Esophagus muscularis mucosa (tissue), 4 donors: ENCODE measurements at regions not wholly inside any gene's neighbourhood (a gene's known extent, or its start where the extent isn't known, plus 50 kb on each side); places are given as distances from the start of the nearest gene placed in this dataset.

Experiments
- EP300 ChIP-seq: sonication (generic); formaldehyde crosslinking; IDR thresholded peaks from one replicate; pipeline ENCODE4 v1.6.1; 2017; ENCODE audit warnings: antibody characterized with exemption
- POLR2A ChIP-seq: fragments of 450-650 bp; IDR thresholded peaks from one replicate; pipeline ENCODE4 v1.6.1; 2017; ENCODE audit warnings: antibody characterized with exemption, moderate library complexity, mild to moderate bottlenecking, low read depth
- POLR2AphosphoS5 ChIP-seq, 2 donors: sonication (generic); formaldehyde crosslinking; IDR thresholded peaks; one replicate each; pipeline ENCODE4 v1.6.1; 2017; ENCODE audit warnings: antibody characterized with exemption in 2 of 2
- TF ChIP-seq, protein P1 (sequence below), 3 experiments: fragments of 200-600 bp in 2 of 3; fragments of 450-650 bp in 1 of 3; sonication (generic) in 2 of 3; IDR thresholded peaks; one replicate each; pipeline ENCODE4 v1.5.1; 2017 to 2019; ENCODE audit warnings: antibody characterized with exemption in 3 of 3, mild to moderate bottlenecking in 2 of 3, moderate library complexity in 1 of 3

DNA sequence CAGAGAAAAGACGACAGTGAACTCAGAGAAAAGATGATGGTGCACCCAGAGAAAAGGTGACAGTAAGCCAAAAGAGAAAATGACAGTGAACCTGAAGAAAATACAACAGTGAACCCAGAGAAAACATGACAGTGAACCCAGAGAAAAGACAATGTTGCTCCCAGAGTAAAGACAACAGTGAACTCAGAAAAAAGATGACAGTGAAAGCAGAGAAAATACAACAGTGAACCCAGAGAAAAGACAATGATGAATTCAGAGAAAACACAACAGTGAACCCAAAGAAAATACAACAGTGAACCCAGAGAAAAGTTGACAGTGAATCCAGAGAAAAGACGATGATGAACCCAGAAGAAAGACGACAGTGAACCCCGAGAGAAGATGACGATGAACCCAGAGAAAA is 140.5 kb upstream of the MAP3K4 start:
- TF ChIP-seq, protein P1, sequence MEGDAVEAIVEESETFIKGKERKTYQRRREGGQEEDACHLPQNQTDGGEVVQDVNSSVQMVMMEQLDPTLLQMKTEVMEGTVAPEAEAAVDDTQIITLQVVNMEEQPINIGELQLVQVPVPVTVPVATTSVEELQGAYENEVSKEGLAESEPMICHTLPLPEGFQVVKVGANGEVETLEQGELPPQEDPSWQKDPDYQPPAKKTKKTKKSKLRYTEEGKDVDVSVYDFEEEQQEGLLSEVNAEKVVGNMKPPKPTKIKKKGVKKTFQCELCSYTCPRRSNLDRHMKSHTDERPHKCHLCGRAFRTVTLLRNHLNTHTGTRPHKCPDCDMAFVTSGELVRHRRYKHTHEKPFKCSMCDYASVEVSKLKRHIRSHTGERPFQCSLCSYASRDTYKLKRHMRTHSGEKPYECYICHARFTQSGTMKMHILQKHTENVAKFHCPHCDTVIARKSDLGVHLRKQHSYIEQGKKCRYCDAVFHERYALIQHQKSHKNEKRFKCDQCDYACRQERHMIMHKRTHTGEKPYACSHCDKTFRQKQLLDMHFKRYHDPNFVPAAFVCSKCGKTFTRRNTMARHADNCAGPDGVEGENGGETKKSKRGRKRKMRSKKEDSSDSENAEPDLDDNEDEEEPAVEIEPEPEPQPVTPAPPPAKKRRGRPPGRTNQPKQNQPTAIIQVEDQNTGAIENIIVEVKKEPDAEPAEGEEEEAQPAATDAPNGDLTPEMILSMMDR (IDR thresholded peaks at IDR 0.05) = no peak
- TF ChIP-seq POLR2AphosphoS5 (IDR thresholded peaks at IDR 0.05) (no peak), POLR2A (no peak), EP300 (no peak)
